Loucy (cell line): ENCODE measurements at regions not wholly inside any gene's neighbourhood (a gene's known extent, or its start where the extent isn't known, plus 50 kb on each side); places are given as distances from the start of the nearest gene placed in this dataset.

Experiments
- EZH2phosphoT487 ChIP-seq: fragments of 200-600 bp; IDR thresholded peaks from 2 replicates; pipeline ENCODE4 v1.6.1; 2018; ENCODE audit warnings: antibody characterized with exemption, mild to moderate bottlenecking, moderate library complexity, borderline replicate concordance
- TF ChIP-seq, protein P1 (sequence below): fragments of 200-600 bp; sonication (generic); conservative IDR thresholded peaks from 2 replicates; pipeline ENCODE4 v1.5.1; 2014; ENCODE audit warnings: mild to moderate bottlenecking, antibody characterized with exemption, low read length

DNA sequence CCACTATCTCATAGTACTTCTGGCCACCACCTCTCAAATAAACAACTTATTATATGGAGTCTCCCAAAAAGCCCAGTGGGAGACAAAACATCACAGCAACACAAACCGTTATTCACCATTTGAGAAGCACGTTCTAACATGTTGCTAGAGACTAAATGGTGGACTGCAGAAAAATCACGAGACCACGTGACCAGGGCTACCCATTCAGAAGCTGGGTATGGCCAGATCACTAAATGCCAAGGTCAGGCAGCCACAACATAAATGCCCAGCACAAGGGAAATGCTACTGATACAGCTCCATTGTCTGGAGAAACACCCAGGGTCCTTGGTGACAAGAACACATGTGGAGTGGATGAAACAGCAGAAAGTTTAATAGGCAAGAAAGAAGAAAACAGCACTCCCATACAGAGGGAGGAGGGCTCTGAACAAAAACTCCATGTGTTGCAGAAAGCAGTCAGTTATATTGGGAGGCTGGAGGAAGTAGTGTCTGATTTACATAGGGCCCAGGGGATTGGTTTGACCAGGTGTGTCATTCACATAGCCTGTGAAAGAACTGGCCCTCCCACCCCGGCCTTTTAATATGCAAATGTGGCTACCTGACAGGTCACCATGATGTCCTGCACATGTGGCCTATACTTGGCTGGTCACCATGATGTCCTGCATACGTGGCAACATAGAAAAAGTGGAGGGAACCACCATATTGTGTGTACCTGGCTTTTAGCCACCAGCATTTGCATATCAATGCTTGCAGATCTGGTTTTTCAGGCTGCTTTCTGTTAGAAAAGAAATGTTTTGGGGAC is 97.2 kb downstream of the TRIM36 start:
- TF ChIP-seq, protein P1, sequence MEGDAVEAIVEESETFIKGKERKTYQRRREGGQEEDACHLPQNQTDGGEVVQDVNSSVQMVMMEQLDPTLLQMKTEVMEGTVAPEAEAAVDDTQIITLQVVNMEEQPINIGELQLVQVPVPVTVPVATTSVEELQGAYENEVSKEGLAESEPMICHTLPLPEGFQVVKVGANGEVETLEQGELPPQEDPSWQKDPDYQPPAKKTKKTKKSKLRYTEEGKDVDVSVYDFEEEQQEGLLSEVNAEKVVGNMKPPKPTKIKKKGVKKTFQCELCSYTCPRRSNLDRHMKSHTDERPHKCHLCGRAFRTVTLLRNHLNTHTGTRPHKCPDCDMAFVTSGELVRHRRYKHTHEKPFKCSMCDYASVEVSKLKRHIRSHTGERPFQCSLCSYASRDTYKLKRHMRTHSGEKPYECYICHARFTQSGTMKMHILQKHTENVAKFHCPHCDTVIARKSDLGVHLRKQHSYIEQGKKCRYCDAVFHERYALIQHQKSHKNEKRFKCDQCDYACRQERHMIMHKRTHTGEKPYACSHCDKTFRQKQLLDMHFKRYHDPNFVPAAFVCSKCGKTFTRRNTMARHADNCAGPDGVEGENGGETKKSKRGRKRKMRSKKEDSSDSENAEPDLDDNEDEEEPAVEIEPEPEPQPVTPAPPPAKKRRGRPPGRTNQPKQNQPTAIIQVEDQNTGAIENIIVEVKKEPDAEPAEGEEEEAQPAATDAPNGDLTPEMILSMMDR = no peak
- TF ChIP-seq EZH2phosphoT487 = no peak
